ENCODE measurements at regions not wholly inside any gene's neighbourhood (a gene's known extent, or its start where the extent isn't known, plus 50 kb on each side); places are given as distances from the start of the nearest gene placed in this dataset.
A peak's percentile ranks its signal among the peaks of the same experiment; 100 is the strongest.

- no peak for DNase-seq (ENCODE audit: extremely low read depth, insufficient read length)
- no peak for TF ChIP-seq CTCF (IDR thresholded peaks at IDR 0.05; ENCODE audit: insufficient read depth, low read length, poor library complexity, severe bottlenecking)
- Histone ChIP-seq H3K36me3 (ENCODE audit: control insufficient read depth, insufficient read depth, low read length) (no peaks in the 10 kb centered on the region), H3K4me3 (replicated peaks; ENCODE audit: low read depth, low read length) (no peak overlapping the region), H3K27me3 (replicated peaks; ENCODE audit: control insufficient read depth, insufficient read depth, low read length) (no peaks in the 10 kb centered on the region)
Observed at GRCh38 chr1:79646880-79647279, 640.4 kb upstream of the ADGRL4 start.

- Histone ChIP-seq H3K4me3 (replicated peaks; ENCODE audit: low read depth, low read length) (no peak overlapping the region), H3K27me3 (replicated peaks; ENCODE audit: control insufficient read depth, insufficient read depth, low read length) (no peaks in the 10 kb centered on the region)
- DNase-seq (ENCODE audit: extremely low read depth, insufficient read length), result no peak
Observed at GRCh38 chr1:79638382-79638781, 631.9 kb upstream of the ADGRL4 start.

GRCh38 chr1:79633456-79633855 lies 626.9 kb upstream of the ADGRL4 start:
- DNase-seq (ENCODE audit: extremely low read depth, insufficient read length), result no peak
- Histone ChIP-seq H3K4me3 (replicated peaks; ENCODE audit: low read depth, low read length) (no peak overlapping the region), H3K36me3 (ENCODE audit: control insufficient read depth, insufficient read depth, low read length) (no peaks in the 10 kb centered on the region), H3K27me3 (replicated peaks; ENCODE audit: control insufficient read depth, insufficient read depth, low read length) (no peaks in the 10 kb centered on the region)
- no peak for TF ChIP-seq CTCF (IDR thresholded peaks at IDR 0.05; ENCODE audit: insufficient read depth, low read length, poor library complexity, severe bottlenecking)

More at GRCh38 chr1:79638382-79638781, 631.9 kb upstream of the ADGRL4 start:
- TF ChIP-seq CTCF (IDR thresholded peaks at IDR 0.05; ENCODE audit: insufficient read depth, low read length, poor library complexity, severe bottlenecking), result no peak
- H3K36me3 ChIP-seq (ENCODE audit: control insufficient read depth, insufficient read depth, low read length), result no peaks in the 10 kb centered on the region

GRCh38 chr1:79629414-79629813 lies 622.9 kb upstream of the ADGRL4 start:
- TF ChIP-seq CTCF (IDR thresholded peaks at IDR 0.05; ENCODE audit: insufficient read depth, low read length, poor library complexity, severe bottlenecking), result no peak
- no peak for DNase-seq (ENCODE audit: extremely low read depth, insufficient read length)
- Histone ChIP-seq H3K4me3 (replicated peaks; ENCODE audit: low read depth, low read length) (no peak overlapping the region), H3K27me3 (replicated peaks; ENCODE audit: control insufficient read depth, insufficient read depth, low read length) (no peaks in the 10 kb centered on the region), H3K36me3 (ENCODE audit: control insufficient read depth, insufficient read depth, low read length) (no peaks in the 10 kb centered on the region)

GRCh38 chr1:79617777-79618176 lies 611.2 kb upstream of the ADGRL4 start:
- peak; percentile 44 for TF ChIP-seq CTCF (IDR thresholded peaks at IDR 0.05; ENCODE audit: insufficient read depth, low read length, poor library complexity, severe bottlenecking)
- no peaks in the 10 kb centered on the region for H3K27me3 ChIP-seq (replicated peaks; ENCODE audit: control insufficient read depth, insufficient read depth, low read length)
- no peak overlapping the region for H3K4me3 ChIP-seq (replicated peaks; ENCODE audit: low read depth, low read length)
- no peak for DNase-seq (ENCODE audit: extremely low read depth, insufficient read length)
- H3K36me3 ChIP-seq (ENCODE audit: control insufficient read depth, insufficient read depth, low read length), result no peaks in the 10 kb centered on the region

GRCh38 chr1:79614762-79615161 lies 608.2 kb upstream of the ADGRL4 start:
- Histone ChIP-seq H3K4me3 (replicated peaks; ENCODE audit: low read depth, low read length) (no peak overlapping the region), H3K36me3 (ENCODE audit: control insufficient read depth, insufficient read depth, low read length) (no peaks in the 10 kb centered on the region), H3K27me3 (replicated peaks; ENCODE audit: control insufficient read depth, insufficient read depth, low read length) (no peaks in the 10 kb centered on the region)
- DNase-seq (ENCODE audit: extremely low read depth, insufficient read length), result no peak
- no peak for TF ChIP-seq CTCF (IDR thresholded peaks at IDR 0.05; ENCODE audit: insufficient read depth, low read length, poor library complexity, severe bottlenecking)

Data from GM06990 (cell line).